Heart left ventricle (tissue), 16 donors: ENCODE measurements at regions not wholly inside any gene's neighbourhood (a gene's known extent, or its start where the extent isn't known, plus 50 kb on each side); places are given as distances from the start of the nearest gene placed in this dataset.

Experiments used
- ATAC-seq, 4 donors: fragments of 200-7000 bp; cut with Tn5 transposase; one replicate each; pipeline ENCODE4 v1.9.1; 2020 to 2022; ENCODE audit warnings: moderate library complexity in 4 of 4, mild to moderate bottlenecking in 3 of 4, moderate number of reproducible peaks in 1 of 4
- DNase-seq, 5 donors: peaks; one replicate each; pipeline ENCODE4 v3.0.0-alpha.2; 2020
- H3K27ac ChIP-seq, 12 donors: fragments of 200-600 bp; sonication (generic) in 4 of 12; one replicate each; pipeline versions ENCODE4 v1.5.0 to v1.8.0; 2016 to 2022; ENCODE audit warnings: mild to moderate bottlenecking in 2 of 12
- H3K27me3 ChIP-seq, 9 donors: fragments of 200-600 bp; sonication (generic) in 2 of 9; one replicate each; pipeline versions ENCODE4 v1.5.1 to v1.8.0; 2016 to 2022; ENCODE audit warnings: mild to moderate bottlenecking in 3 of 9
- H3K36me3 ChIP-seq, 9 donors: fragments of 200-600 bp; sonication (generic) in 2 of 9; one replicate each; pipeline versions ENCODE4 v1.5.0 to v1.8.0; 2018 to 2022; ENCODE audit warnings: mild to moderate bottlenecking in 2 of 9
- H3K4me1 ChIP-seq, 12 donors: fragments of 200-600 bp; sonication (generic) in 4 of 12; one replicate each; pipeline versions ENCODE4 v1.5.0 to v1.8.0; 2016 to 2022; ENCODE audit warnings: mild to moderate bottlenecking in 3 of 12
- H3K4me3 ChIP-seq, 12 donors: fragments of 200-600 bp; sonication (generic) in 4 of 12; one replicate each; pipeline versions ENCODE4 v1.5.0 to v1.8.0; 2017 to 2022; ENCODE audit warnings: mild to moderate bottlenecking in 9 of 12, moderate library complexity in 4 of 12
- H3K9me3 ChIP-seq, 12 donors: fragments of 200-600 bp; sonication (generic) in 4 of 12; one replicate each; pipeline versions ENCODE4 v1.5.0 to v1.8.0; 2016 to 2022; ENCODE audit warnings: mild to moderate bottlenecking in 1 of 12
- POLR2A ChIP-seq, 2 donors: fragments of 450-650 bp; IDR thresholded peaks; one replicate each; pipeline ENCODE4 v1.6.1; 2017; ENCODE audit warnings: antibody characterized with exemption in 2 of 2, mild to moderate bottlenecking in 2 of 2, moderate library complexity in 2 of 2
- WGBS, 4 donors: extraction: QIAGEN DNeasy Blood & Tissue Kit in 2 of 4; methylation state at CpG; one replicate each; pipeline versions ENCODE4 v1.1.5 to v1.1.7; 2013 to 2018; 5-methylcytosine and 5-hydroxymethylcytosine counted together
- intact Hi-C, 10 donors: fragments of 100-400 bp; cut with DNase I; formaldehyde crosslinking; loops; one replicate each; pipeline versions ENCODE4 v1.11.1 to v1.14.2; 2022
- TF ChIP-seq, protein P1 (sequence below), 12 donors: fragments of 200-600 bp; sonication (generic) in 4 of 12; IDR thresholded peaks; one replicate each; pipeline versions ENCODE4 v1.5.0 to v1.8.0; 2018 to 2022; ENCODE audit warnings: antibody characterized with exemption in 12 of 12, mild to moderate bottlenecking in 5 of 12
- donor health status: ischemic (EF 13 %, LVEDD 7.1; RV severe dilation, severe dysfunction).
- donor health status: healthy with polysubstance abuse.
- donor health status: DM: no; HTN: yes; CAD: no.
- donor health status: DM: no; HTN: no; CAD: no.
- donor health status: ischemic (EF 25% LVEDD 6.9; RV normal size, moderate dysfunction).
- donor health status: ischemic (EF 25% LVEDD 5.7; RV mildly dilated, moderate dysfunction).
- donor health status: healthy.
- donor health status: DM: yes; HTN: yes; CAD: no.
- donor health status: ischemic (EF 35%, LVEDD 5.7; RV mildly dilated, moderate dysfunction).
- donor health status: nonischemic (EF 11% LVEDD 7.7; RV severe dilation, severe dysfunction).
- donor health status: DM: yes; HTN: yes; CAD: no.
- donor health status: PGD.
- donor health status: ischemic (EF 29% LVEDD 5.4; RV normal size, mild dysfunction).
- donor health status: nonischemic (EF 23%, LVEDD 6.1; RV moderate dilation, normal function).

DNA sequence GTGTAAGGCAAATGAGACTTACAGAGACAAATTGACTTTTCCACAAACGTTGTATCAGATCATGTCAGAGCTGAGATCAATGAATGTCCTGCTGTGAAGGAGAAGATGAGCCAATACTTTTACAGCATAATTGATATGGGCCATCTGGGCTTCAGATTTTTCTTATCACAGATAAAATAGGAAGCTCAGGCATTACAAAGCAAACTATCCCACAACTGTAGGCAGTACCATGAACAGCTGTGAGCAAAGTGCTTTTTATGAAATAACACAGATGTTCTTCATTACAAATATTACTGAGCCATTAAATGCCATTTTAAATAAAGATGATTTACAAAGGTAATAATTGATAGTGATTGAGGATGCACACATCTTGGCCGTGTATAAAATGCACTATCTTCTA, 852.3 kb downstream of the OTOL1 start:
- ATAC-seq (no peak), DNase-seq (no peak)
- H3K4me1 ChIP-seq = no peaks in the 10 kb centered on the region
- intact Hi-C loops = no loop called here
- no peak overlapping the region for H3K4me3 ChIP-seq
- 27 to 47% (median 42%) methylated on average over 2 of the region's 2 CpGs for WGBS, 4 donors
- TF ChIP-seq, protein P1, sequence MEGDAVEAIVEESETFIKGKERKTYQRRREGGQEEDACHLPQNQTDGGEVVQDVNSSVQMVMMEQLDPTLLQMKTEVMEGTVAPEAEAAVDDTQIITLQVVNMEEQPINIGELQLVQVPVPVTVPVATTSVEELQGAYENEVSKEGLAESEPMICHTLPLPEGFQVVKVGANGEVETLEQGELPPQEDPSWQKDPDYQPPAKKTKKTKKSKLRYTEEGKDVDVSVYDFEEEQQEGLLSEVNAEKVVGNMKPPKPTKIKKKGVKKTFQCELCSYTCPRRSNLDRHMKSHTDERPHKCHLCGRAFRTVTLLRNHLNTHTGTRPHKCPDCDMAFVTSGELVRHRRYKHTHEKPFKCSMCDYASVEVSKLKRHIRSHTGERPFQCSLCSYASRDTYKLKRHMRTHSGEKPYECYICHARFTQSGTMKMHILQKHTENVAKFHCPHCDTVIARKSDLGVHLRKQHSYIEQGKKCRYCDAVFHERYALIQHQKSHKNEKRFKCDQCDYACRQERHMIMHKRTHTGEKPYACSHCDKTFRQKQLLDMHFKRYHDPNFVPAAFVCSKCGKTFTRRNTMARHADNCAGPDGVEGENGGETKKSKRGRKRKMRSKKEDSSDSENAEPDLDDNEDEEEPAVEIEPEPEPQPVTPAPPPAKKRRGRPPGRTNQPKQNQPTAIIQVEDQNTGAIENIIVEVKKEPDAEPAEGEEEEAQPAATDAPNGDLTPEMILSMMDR (IDR thresholded peaks at IDR 0.05) = no peak
- TF ChIP-seq POLR2A (IDR thresholded peaks at IDR 0.05) = no peak
- H3K27me3 ChIP-seq = no peaks in the 10 kb centered on the region
- no peak overlapping the region for H3K27ac ChIP-seq
- H3K36me3 ChIP-seq = no peaks in the 10 kb centered on the region
- no peaks in the 10 kb centered on the region for H3K9me3 ChIP-seq

DNA sequence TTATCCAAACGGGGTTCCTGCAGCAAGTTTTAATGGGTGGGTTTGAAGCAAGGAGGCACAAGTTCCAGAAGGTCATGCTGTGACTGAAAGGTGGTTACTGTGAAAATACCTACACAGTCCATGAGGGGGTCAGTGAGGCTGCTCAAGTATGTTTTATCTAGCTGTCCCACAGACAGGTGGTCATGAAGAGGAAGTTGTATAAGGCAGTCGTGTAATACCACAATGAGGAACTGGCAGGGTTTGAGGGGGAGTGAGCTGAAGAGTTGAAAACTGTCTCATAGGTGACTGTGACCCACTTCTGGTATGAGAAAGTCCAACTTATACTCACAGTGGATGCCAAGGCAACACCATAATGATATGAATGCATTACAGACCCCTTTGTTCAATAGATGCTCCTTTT, 856.8 kb downstream of the OTOL1 start:
- DNase-seq = no peak
- Histone ChIP-seq H3K4me3 (no peak overlapping the region), H3K4me1 (no peaks in the 10 kb centered on the region), H3K27ac (no peak overlapping the region), H3K36me3 (no peaks in the 10 kb centered on the region), H3K27me3 (no peaks in the 10 kb centered on the region), H3K9me3 (no peaks in the 10 kb centered on the region)
- TF ChIP-seq, protein P1 (IDR thresholded peaks at IDR 0.05) = no peak
- no peak for TF ChIP-seq POLR2A (IDR thresholded peaks at IDR 0.05)
- intact Hi-C loops = no loop called here
- no peak for ATAC-seq
- 41 to 59% (median 49%) methylated on average over 2 of the region's 2 CpGs for WGBS, 4 donors

DNA sequence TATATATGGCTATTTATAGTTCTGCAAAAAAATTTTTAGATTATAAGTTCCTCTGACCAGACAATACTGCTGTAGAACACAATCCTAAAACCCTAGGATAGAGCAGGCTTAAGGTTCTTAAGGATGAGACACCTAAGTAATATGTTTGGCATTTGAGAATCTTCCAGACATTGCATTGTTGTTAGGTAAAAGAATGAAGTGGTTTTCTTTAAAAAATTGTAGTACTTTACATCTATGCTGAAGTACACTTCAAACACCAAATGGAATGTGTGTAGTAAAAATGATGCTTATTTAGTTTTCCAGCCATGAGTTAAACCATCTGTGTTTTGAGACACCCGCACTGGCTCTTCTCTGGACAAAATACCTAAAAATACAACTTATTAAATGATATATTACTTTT, 857.7 kb downstream of the OTOL1 start:
- no peak for DNase-seq
- no peak overlapping the region for H3K27ac ChIP-seq
- no peaks in the 10 kb centered on the region for H3K9me3 ChIP-seq
- no peaks in the 10 kb centered on the region for H3K36me3 ChIP-seq
- TF ChIP-seq POLR2A (IDR thresholded peaks at IDR 0.05) = no peak
- TF ChIP-seq, protein P1 (IDR thresholded peaks at IDR 0.05) = no peak
- WGBS, 4 donors = 82 to 97% (median 86%) methylated on average over 1 of the region's 1 CpG
- no peak overlapping the region for H3K4me3 ChIP-seq
- H3K27me3 ChIP-seq = no peaks in the 10 kb centered on the region
- ATAC-seq = no peak
- intact Hi-C loops = no loop called here
- H3K4me1 ChIP-seq = no peaks in the 10 kb centered on the region

DNA sequence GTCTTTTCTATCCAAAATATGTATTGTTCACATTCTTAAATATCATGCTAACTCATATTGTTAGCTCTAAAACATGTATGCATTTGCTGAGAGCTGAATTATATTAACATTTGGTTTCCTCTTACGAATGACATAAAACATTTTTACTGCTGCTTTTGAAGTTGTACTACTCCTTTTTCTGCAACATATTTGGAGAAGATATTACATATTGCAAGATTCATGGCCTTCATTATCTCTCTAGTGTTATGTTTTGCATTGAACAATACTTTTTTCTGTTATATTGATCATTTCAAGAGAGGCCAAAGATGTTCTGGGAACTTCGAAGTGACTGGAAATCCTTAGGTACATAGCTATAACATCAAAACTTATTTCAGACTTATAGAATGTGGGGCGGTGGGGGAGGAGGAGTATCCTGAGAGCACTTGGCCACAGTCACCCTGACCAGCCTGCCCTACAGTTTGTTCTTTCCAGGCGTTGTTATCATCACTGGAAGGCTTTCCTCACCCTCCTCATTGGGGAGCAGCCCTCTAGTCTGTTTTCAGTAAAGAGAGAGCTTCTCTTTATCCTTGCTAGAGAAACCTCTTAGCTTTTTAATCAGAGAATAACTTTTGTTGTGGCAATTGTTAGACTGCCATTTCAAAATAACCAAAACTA, 868.6 kb downstream of the OTOL1 start:
- Histone ChIP-seq H3K4me3 (no peak overlapping the region), H3K9me3 (no peaks in the 10 kb centered on the region), H3K27ac (no peak overlapping the region), H3K4me1 (peaks cover 0 to 11% (median 0%) of the 10 kb centered on the region in 12 donors), H3K27me3 (no peaks in the 10 kb centered on the region), H3K36me3 (no peaks in the 10 kb centered on the region)
- no peak for DNase-seq
- WGBS, 4 donors = 46 to 55% (median 52%) methylated on average over 4 of the region's 4 CpGs
- TF ChIP-seq, protein P1 (IDR thresholded peaks at IDR 0.05) = no peak
- intact Hi-C loops = no loop called here
- ATAC-seq = peak; percentile 59 to 83 (median 70)
